Stimulated activated effector memory CD8-positive, alpha-beta T cell treated with anti-CD3 and anti-CD28 coated beads, Interleukin-12 subunit alpha, Interleukin-12 subunit beta, amount 100 ng/mL, for 72 hours (primary cell): ENCODE measurements at regions not wholly inside any gene's neighbourhood (a gene's known extent, or its start where the extent isn't known, plus 50 kb on each side); places are given as distances from the start of the nearest gene placed in this dataset.

ENCODE experiments used
- ATAC-seq: fragments of 150-1000 bp; cut with Tn5 transposase; 2 replicates; pipeline ENCODE4 v1.10.0; 2021
- DNase-seq, 2 donors: peaks; one replicate each; pipeline ENCODE4 v3.0.0; 2021 to 2022; ENCODE audit warnings: low spot score in 2 of 2
- H3K27ac Mint-ChIP-seq: one replicate; pipeline ENCODE4 v1.8.0; 2022; ENCODE audit warnings: mild to moderate bottlenecking, mixed read lengths
- H3K36me3 Mint-ChIP-seq: one replicate; pipeline ENCODE4 v1.8.0; 2022; ENCODE audit warnings: mild to moderate bottlenecking, mixed read lengths
- H3K4me1 Mint-ChIP-seq: one replicate; pipeline ENCODE4 v1.8.0; 2022; ENCODE audit warnings: mixed read lengths
- H3K4me3 Mint-ChIP-seq: one replicate; pipeline ENCODE4 v1.8.0; 2022; ENCODE audit warnings: mild to moderate bottlenecking, mixed read lengths
- H3K9me3 Mint-ChIP-seq: one replicate; pipeline ENCODE4 v1.8.0; 2022; ENCODE audit warnings: mixed read lengths

- no peaks in the 10 kb centered on the region for H3K4me1 Mint-ChIP-seq
- peaks cover under 1% of the 10 kb centered on the region for H3K9me3 Mint-ChIP-seq
- H3K36me3 Mint-ChIP-seq = no peaks in the 10 kb centered on the region
These were observed 785.6 kb downstream of the BRD1 start for GRCh38 chr22:49042066-49042465.

GRCh38 chr22:49040754-49041467 is 786.8 kb downstream of the BRD1 start:
- Mint-ChIP-seq H3K4me1 (no peaks in the 10 kb centered on the region), H3K9me3 (peaks cover 4% of the 10 kb centered on the region), H3K4me3 (no peak overlapping the region), H3K36me3 (no peaks in the 10 kb centered on the region), H3K27ac (no peak overlapping the region)
- ATAC-seq (no peak), DNase-seq (no peak)

More at GRCh38 chr22:49042066-49042465, 785.6 kb downstream of the BRD1 start:
- ATAC-seq (no peak), DNase-seq (no peak)
- no peak overlapping the region for H3K27ac Mint-ChIP-seq
- H3K4me3 Mint-ChIP-seq = no peak overlapping the region

- no peaks in the 10 kb centered on the region for H3K36me3 Mint-ChIP-seq
- H3K9me3 Mint-ChIP-seq = peaks cover 4% of the 10 kb centered on the region
- no peak overlapping the region for H3K27ac Mint-ChIP-seq
- no peak overlapping the region for H3K4me3 Mint-ChIP-seq
- H3K4me1 Mint-ChIP-seq = no peaks in the 10 kb centered on the region
- DNase-seq (no peak), ATAC-seq (no peak)
These were observed 787.6 kb downstream of the BRD1 start for GRCh38 chr22:49040111-49040510.

GRCh38 chr22:49039625-49040024 is 788.0 kb downstream of the BRD1 start:
- no peaks in the 10 kb centered on the region for H3K36me3 Mint-ChIP-seq
- H3K4me1 Mint-ChIP-seq = no peaks in the 10 kb centered on the region

GRCh38 chr22:49037701-49038245 is 789.9 kb downstream of the BRD1 start:
- Mint-ChIP-seq H3K4me3 (no peak overlapping the region), H3K4me1 (no peaks in the 10 kb centered on the region), H3K9me3 (peaks cover 4% of the 10 kb centered on the region), H3K27ac (no peak overlapping the region), H3K36me3 (no peaks in the 10 kb centered on the region)
- ATAC-seq (no peak), DNase-seq (no peak)

More at GRCh38 chr22:49039625-49040024, 788.0 kb downstream of the BRD1 start:
- Mint-ChIP-seq H3K27ac (no peak overlapping the region), H3K4me3 (no peak overlapping the region), H3K9me3 (peaks cover 4% of the 10 kb centered on the region)
- ATAC-seq = no peak
- DNase-seq = no peak

- Mint-ChIP-seq H3K9me3 (peaks cover 4% of the 10 kb centered on the region), H3K4me1 (no peaks in the 10 kb centered on the region), H3K36me3 (no peaks in the 10 kb centered on the region), H3K4me3 (no peak overlapping the region), H3K27ac (no peak overlapping the region)
- ATAC-seq = no peak
- no peak for DNase-seq
These were observed 791.2 kb downstream of the BRD1 start for GRCh38 chr22:49036513-49036912.

GRCh38 chr22:49035818-49036457 is 791.7 kb downstream of the BRD1 start:
- H3K4me1 Mint-ChIP-seq = no peaks in the 10 kb centered on the region
- H3K9me3 Mint-ChIP-seq = peaks cover 4% of the 10 kb centered on the region
- H3K27ac Mint-ChIP-seq = no peak overlapping the region
- ATAC-seq (no peak), DNase-seq (no peak)
- H3K36me3 Mint-ChIP-seq = no peaks in the 10 kb centered on the region
- H3K4me3 Mint-ChIP-seq = no peak overlapping the region

- no peak for DNase-seq
- ATAC-seq = no peak
- H3K27ac Mint-ChIP-seq = no peak overlapping the region
- peaks cover 4% of the 10 kb centered on the region for H3K9me3 Mint-ChIP-seq
- no peaks in the 10 kb centered on the region for H3K36me3 Mint-ChIP-seq
- no peaks in the 10 kb centered on the region for H3K4me1 Mint-ChIP-seq
- no peak overlapping the region for H3K4me3 Mint-ChIP-seq
These were observed 792.5 kb downstream of the BRD1 start for GRCh38 chr22:49034836-49035817.

GRCh38 chr22:49033616-49034015 is 794.1 kb downstream of the BRD1 start:
- no peak overlapping the region for H3K27ac Mint-ChIP-seq
- no peak overlapping the region for H3K4me3 Mint-ChIP-seq

GRCh38 chr22:49032821-49033220 is 794.9 kb downstream of the BRD1 start:
- DNase-seq (no peak), ATAC-seq (no peak)
- peaks cover 4% of the 10 kb centered on the region for H3K9me3 Mint-ChIP-seq
- H3K4me1 Mint-ChIP-seq = no peaks in the 10 kb centered on the region
- no peak overlapping the region for H3K4me3 Mint-ChIP-seq
- H3K36me3 Mint-ChIP-seq = no peaks in the 10 kb centered on the region
- H3K27ac Mint-ChIP-seq = no peak overlapping the region

More at GRCh38 chr22:49033616-49034015, 794.1 kb downstream of the BRD1 start:
- peaks cover 4% of the 10 kb centered on the region for H3K9me3 Mint-ChIP-seq
- H3K4me1 Mint-ChIP-seq = no peaks in the 10 kb centered on the region
- H3K36me3 Mint-ChIP-seq = no peaks in the 10 kb centered on the region
- ATAC-seq (no peak), DNase-seq (no peak)

GRCh38 chr22:49031746-49032330 is 795.8 kb downstream of the BRD1 start:
- no peak overlapping the region for H3K4me3 Mint-ChIP-seq
- no peak overlapping the region for H3K27ac Mint-ChIP-seq
- H3K4me1 Mint-ChIP-seq = peaks cover 5% of the 10 kb centered on the region
- no peak for ATAC-seq
- H3K9me3 Mint-ChIP-seq = peaks cover 1% of the 10 kb centered on the region
- no peaks in the 10 kb centered on the region for H3K36me3 Mint-ChIP-seq
- DNase-seq = no peak

- no peaks in the 10 kb centered on the region for H3K36me3 Mint-ChIP-seq
- peak; percentile 14 for ATAC-seq
- peaks cover 5% of the 10 kb centered on the region for H3K4me1 Mint-ChIP-seq
- no peak overlapping the region for H3K27ac Mint-ChIP-seq
- no peaks in the 10 kb centered on the region for H3K9me3 Mint-ChIP-seq
- DNase-seq = no peak
- no peak overlapping the region for H3K4me3 Mint-ChIP-seq
These were observed 799.6 kb downstream of the BRD1 start for GRCh38 chr22:49028111-49028510.

- no peak overlapping the region for H3K4me3 Mint-ChIP-seq
- no peaks in the 10 kb centered on the region for H3K9me3 Mint-ChIP-seq
- peaks cover 5% of the 10 kb centered on the region for H3K4me1 Mint-ChIP-seq
- no peak overlapping the region for H3K27ac Mint-ChIP-seq
- H3K36me3 Mint-ChIP-seq = no peaks in the 10 kb centered on the region
- no peak for DNase-seq
- no peak for ATAC-seq
These were observed 800.4 kb downstream of the BRD1 start for GRCh38 chr22:49027368-49027670.

GRCh38 chr22:49026494-49027367 is 800.9 kb downstream of the BRD1 start:
- H3K4me3 Mint-ChIP-seq = no peak overlapping the region
- no peak overlapping the region for H3K27ac Mint-ChIP-seq
- DNase-seq (no peak), ATAC-seq (no peak)
- no peaks in the 10 kb centered on the region for H3K9me3 Mint-ChIP-seq
- no peaks in the 10 kb centered on the region for H3K36me3 Mint-ChIP-seq
- peaks cover 5% of the 10 kb centered on the region for H3K4me1 Mint-ChIP-seq
